Left cardiac atrium (tissue), 4 donors: ENCODE measurements at regions not wholly inside any gene's neighbourhood (a gene's known extent, or its start where the extent isn't known, plus 50 kb on each side); places are given as distances from the start of the nearest gene placed in this dataset.
"Not testable (repeated sequence)": the region's sequence is repeated elsewhere in the genome, so short reads cannot be mapped to it uniquely, and the experiment has no call there.

ENCODE experiments used
- ATAC-seq, 2 donors: fragments of 200-7000 bp; cut with Tn5 transposase; one replicate each; pipeline ENCODE4 v1.9.1; 2020; ENCODE audit warnings: mild to moderate bottlenecking in 2 of 2, moderate library complexity in 2 of 2
- DNase-seq: peaks from one replicate; pipeline ENCODE4 v3.0.0-alpha.2; 2020
- intact Hi-C, 2 donors: fragments of 100-400 bp; cut with DNase I; formaldehyde crosslinking; loops; one replicate each; pipeline versions ENCODE4 v1.14.1 to v1.15.1; 2022 to 2023
- donor health status: DM: no; HTN: yes; CAD: no.
- donor health status: DM: no; HTN: yes; CAD: no; lungs with severe emphysema.
- donor health status: DM: yes; HTN: yes; CAD: no.
- donor health status: Dilated cardiomyopathy.

GRCh38 chr2:87587934-87588333, 160.0 kb upstream of the PLGLB2 start:
- ATAC-seq, intact Hi-C loops, DNase-seq: not testable (repeated sequence)

GRCh38 chr2:87592974-87593373, 154.9 kb upstream of the PLGLB2 start:
- intact Hi-C loops, DNase-seq, ATAC-seq: not testable (repeated sequence)

- peak; percentile 87 to 91 for ATAC-seq
- peak; percentile 66 for DNase-seq
- intact Hi-C loops = not testable (repeated sequence)
These were observed 153.9 kb upstream of the PLGLB2 start for GRCh38 chr2:87593784-87594610.

GRCh38 chr2:87594611-87594992, 153.3 kb upstream of the PLGLB2 start:
- ATAC-seq = peak; percentile 52 to 72
- intact Hi-C loops, DNase-seq: not testable (repeated sequence)

GRCh38 chr2:87595017-87595416, 152.9 kb upstream of the PLGLB2 start:
- DNase-seq (peak; percentile 19), ATAC-seq (peak; percentile 75 to 85)
- intact Hi-C loops = not testable (repeated sequence)

GRCh38 chr2:87600961-87601360, 146.9 kb upstream of the PLGLB2 start:
- ATAC-seq, intact Hi-C loops, DNase-seq: not testable (repeated sequence)

- intact Hi-C loops, ATAC-seq, DNase-seq: not testable (repeated sequence)
These were observed 145.8 kb upstream of the PLGLB2 start for GRCh38 chr2:87602118-87602517.

GRCh38 chr2:87602728-87603127, 145.2 kb upstream of the PLGLB2 start:
- DNase-seq, intact Hi-C loops: not testable (repeated sequence)
- peak; percentile 39 to 63 for ATAC-seq

- ATAC-seq = peak; percentile 75 to 77
- DNase-seq, intact Hi-C loops: not testable (repeated sequence)
These were observed 144.2 kb upstream of the PLGLB2 start for GRCh38 chr2:87603418-87604278.

GRCh38 chr2:87604279-87604818, 143.5 kb upstream of the PLGLB2 start:
- intact Hi-C loops = not testable (repeated sequence)
- peak; percentile 83 to 91 for ATAC-seq
- peak; percentile 35 for DNase-seq

- intact Hi-C loops, DNase-seq, ATAC-seq: not testable (repeated sequence)
These were observed 142.9 kb upstream of the PLGLB2 start for GRCh38 chr2:87604980-87605379.

GRCh38 chr2:87608377-87609166, 139.3 kb upstream of the PLGLB2 start:
- DNase-seq, ATAC-seq: not testable (repeated sequence)

GRCh38 chr2:87610974-87611373, 136.9 kb upstream of the PLGLB2 start:
- intact Hi-C loops, ATAC-seq, DNase-seq: not testable (repeated sequence)

More at GRCh38 chr2:87608377-87609166, 139.3 kb upstream of the PLGLB2 start:
- intact Hi-C loops = not testable (repeated sequence)

GRCh38 chr2:87611416-87611815, 136.5 kb upstream of the PLGLB2 start:
- intact Hi-C loops = not testable (repeated sequence)

GRCh38 chr2:87611956-87612355, 135.9 kb upstream of the PLGLB2 start:
- ATAC-seq = peak in 1 of 2 donors; percentile 50
- DNase-seq, intact Hi-C loops: not testable (repeated sequence)

More at GRCh38 chr2:87611416-87611815, 136.5 kb upstream of the PLGLB2 start:
- not testable (repeated sequence) for ATAC-seq, DNase-seq

- DNase-seq, intact Hi-C loops: not testable (repeated sequence)
- peak; percentile 86 to 95 for ATAC-seq
These were observed 133.0 kb upstream of the PLGLB2 start for GRCh38 chr2:87614829-87615434.

- ATAC-seq, intact Hi-C loops, DNase-seq: not testable (repeated sequence)
These were observed 128.8 kb upstream of the PLGLB2 start for GRCh38 chr2:87619121-87619520.

- intact Hi-C loops, DNase-seq, ATAC-seq: not testable (repeated sequence)
These were observed 126.7 kb upstream of the PLGLB2 start for GRCh38 chr2:87621139-87621538.
